ENCODE measurements at regions not wholly inside any gene's neighbourhood (a gene's known extent, or its start where the extent isn't known, plus 50 kb on each side); places are given as distances from the start of the nearest gene placed in this dataset.

GRCh38 chr11:19635332-19635731, 77.3 kb upstream of the NAV2 start:
- no peak for TF ChIP-seq CTCF (IDR thresholded peaks at IDR 0.05)
- TF ChIP-seq POLR2A (IDR thresholded peaks at IDR 0.05): no peak

All from adrenal gland (tissue), 5 donors.